ENCODE measurements at regions not wholly inside any gene's neighbourhood (a gene's known extent, or its start where the extent isn't known, plus 50 kb on each side); places are given as distances from the start of the nearest gene placed in this dataset.

GRCh38 chr1:221001167-221001566, 121.9 kb downstream of the HLX start:
- Mint-ChIP-seq H3K9me3 (no peaks in the 10 kb centered on the region), H3K4me1 (no peaks in the 10 kb centered on the region), H3K27ac (no peak overlapping the region), H3K36me3 (no peaks in the 10 kb centered on the region), H3K4me3 (no peak overlapping the region), H3K27me3 (peaks cover 2% of the 10 kb centered on the region)

GRCh38 chr1:221002601-221003000, 123.4 kb downstream of the HLX start:
- Mint-ChIP-seq H3K27ac (no peak overlapping the region), H3K4me3 (no peak overlapping the region), H3K9me3 (no peaks in the 10 kb centered on the region), H3K27me3 (peaks cover 2% of the 10 kb centered on the region), H3K36me3 (no peaks in the 10 kb centered on the region), H3K4me1 (no peaks in the 10 kb centered on the region)

- no peak overlapping the region for H3K4me3 Mint-ChIP-seq
- no peaks in the 10 kb centered on the region for H3K36me3 Mint-ChIP-seq
- no peaks in the 10 kb centered on the region for H3K9me3 Mint-ChIP-seq
- H3K27ac Mint-ChIP-seq, result no peak overlapping the region
- H3K4me1 Mint-ChIP-seq, result no peaks in the 10 kb centered on the region
- H3K27me3 Mint-ChIP-seq, result peaks cover 5% of the 10 kb centered on the region
Measured at GRCh38 chr1:221011145-221011544, 131.9 kb downstream of the HLX start.

GRCh38 chr1:221012120-221012519, 132.9 kb downstream of the HLX start:
- Mint-ChIP-seq H3K4me3 (no peak overlapping the region), H3K9me3 (no peaks in the 10 kb centered on the region), H3K4me1 (no peaks in the 10 kb centered on the region), H3K36me3 (no peaks in the 10 kb centered on the region), H3K27me3 (peaks cover 7% of the 10 kb centered on the region), H3K27ac (no peak overlapping the region)

GRCh38 chr1:221013691-221014660, 134.7 kb downstream of the HLX start:
- Mint-ChIP-seq H3K9me3 (no peaks in the 10 kb centered on the region), H3K27ac (no peak overlapping the region), H3K4me1 (no peaks in the 10 kb centered on the region), H3K27me3 (peaks cover 7% of the 10 kb centered on the region), H3K4me3 (no peak overlapping the region), H3K36me3 (no peaks in the 10 kb centered on the region)

GRCh38 chr1:221015159-221015790, 136.0 kb downstream of the HLX start:
- Mint-ChIP-seq H3K27ac (no peak overlapping the region), H3K9me3 (no peaks in the 10 kb centered on the region), H3K36me3 (no peaks in the 10 kb centered on the region), H3K4me3 (no peak overlapping the region), H3K27me3 (peaks cover 7% of the 10 kb centered on the region), H3K4me1 (no peaks in the 10 kb centered on the region)

GRCh38 chr1:221016751-221017150, 137.5 kb downstream of the HLX start:
- no peaks in the 10 kb centered on the region for H3K9me3 Mint-ChIP-seq
- peaks cover 4% of the 10 kb centered on the region for H3K27me3 Mint-ChIP-seq
- no peaks in the 10 kb centered on the region for H3K36me3 Mint-ChIP-seq
- H3K27ac Mint-ChIP-seq, result no peak overlapping the region
- H3K4me3 Mint-ChIP-seq, result no peak overlapping the region
- no peaks in the 10 kb centered on the region for H3K4me1 Mint-ChIP-seq

- Mint-ChIP-seq H3K9me3 (no peaks in the 10 kb centered on the region), H3K4me3 (no peak overlapping the region), H3K27me3 (peaks cover 2% of the 10 kb centered on the region), H3K4me1 (no peaks in the 10 kb centered on the region), H3K27ac (no peak overlapping the region), H3K36me3 (no peaks in the 10 kb centered on the region)
Measured at GRCh38 chr1:221018414-221018813, 139.2 kb downstream of the HLX start.

GRCh38 chr1:221022331-221022730, 143.1 kb downstream of the HLX start:
- Mint-ChIP-seq H3K36me3 (no peaks in the 10 kb centered on the region), H3K4me3 (no peak overlapping the region), H3K4me1 (no peaks in the 10 kb centered on the region), H3K9me3 (no peaks in the 10 kb centered on the region), H3K27me3 (no peaks in the 10 kb centered on the region), H3K27ac (no peak overlapping the region)

- H3K27ac Mint-ChIP-seq, result no peak overlapping the region
- no peaks in the 10 kb centered on the region for H3K9me3 Mint-ChIP-seq
- no peaks in the 10 kb centered on the region for H3K4me1 Mint-ChIP-seq
- H3K27me3 Mint-ChIP-seq, result no peaks in the 10 kb centered on the region
- no peak overlapping the region for H3K4me3 Mint-ChIP-seq
- H3K36me3 Mint-ChIP-seq, result no peaks in the 10 kb centered on the region
Measured at GRCh38 chr1:221023482-221023881, 144.2 kb downstream of the HLX start.

- Mint-ChIP-seq H3K36me3 (no peaks in the 10 kb centered on the region), H3K27me3 (no peaks in the 10 kb centered on the region), H3K4me1 (no peaks in the 10 kb centered on the region), H3K4me3 (no peak overlapping the region), H3K27ac (no peak overlapping the region), H3K9me3 (no peaks in the 10 kb centered on the region)
Measured at GRCh38 chr1:221025501-221025900, 146.3 kb downstream of the HLX start.

- no peaks in the 10 kb centered on the region for H3K27me3 Mint-ChIP-seq
- H3K36me3 Mint-ChIP-seq, result no peaks in the 10 kb centered on the region
- no peak overlapping the region for H3K27ac Mint-ChIP-seq
- no peak overlapping the region for H3K4me3 Mint-ChIP-seq
- no peaks in the 10 kb centered on the region for H3K9me3 Mint-ChIP-seq
- no peaks in the 10 kb centered on the region for H3K4me1 Mint-ChIP-seq
Measured at GRCh38 chr1:221025956-221026355, 146.7 kb downstream of the HLX start.

GRCh38 chr1:221029981-221030649, 150.9 kb downstream of the HLX start:
- H3K27ac Mint-ChIP-seq, result no peak overlapping the region
- H3K9me3 Mint-ChIP-seq, result no peaks in the 10 kb centered on the region
- no peaks in the 10 kb centered on the region for H3K27me3 Mint-ChIP-seq
- H3K4me3 Mint-ChIP-seq, result no peak overlapping the region
- no peaks in the 10 kb centered on the region for H3K4me1 Mint-ChIP-seq
- H3K36me3 Mint-ChIP-seq, result no peaks in the 10 kb centered on the region

- no peaks in the 10 kb centered on the region for H3K36me3 Mint-ChIP-seq
- no peak overlapping the region for H3K27ac Mint-ChIP-seq
- H3K4me3 Mint-ChIP-seq, result no peak overlapping the region
- H3K27me3 Mint-ChIP-seq, result no peaks in the 10 kb centered on the region
- H3K9me3 Mint-ChIP-seq, result no peaks in the 10 kb centered on the region
- no peaks in the 10 kb centered on the region for H3K4me1 Mint-ChIP-seq
Measured at GRCh38 chr1:221030990-221031389, 151.7 kb downstream of the HLX start.

GRCh38 chr1:221031458-221032203, 152.4 kb downstream of the HLX start:
- no peaks in the 10 kb centered on the region for H3K27me3 Mint-ChIP-seq
- H3K27ac Mint-ChIP-seq, result no peak overlapping the region
- H3K36me3 Mint-ChIP-seq, result no peaks in the 10 kb centered on the region
- no peaks in the 10 kb centered on the region for H3K4me1 Mint-ChIP-seq
- no peaks in the 10 kb centered on the region for H3K9me3 Mint-ChIP-seq
- H3K4me3 Mint-ChIP-seq, result no peak overlapping the region

All from activated naive CD4-positive, alpha-beta T cell treated with anti-CD3 and anti-CD28 coated beads, Interleukin-2, amount 50 U/mL, for 24 hours (primary cell).